ENCODE measurements at regions not wholly inside any gene's neighbourhood (a gene's known extent, or its start where the extent isn't known, plus 50 kb on each side); places are given as distances from the start of the nearest gene placed in this dataset.

GRCh38 chr7:26000841-26001240 lies 151.2 kb upstream of the NFE2L3 start:
- intact Hi-C loops (cut with DNase I): no loop called here
- Histone ChIP-seq H3K27me3 (peaks cover 0 to 14% (median 0%) of the 10 kb centered on the region in 4 donors), H3K4me1 (no peaks in the 10 kb centered on the region), H3K27ac (replicated peaks in 1 of 4) (no peak overlapping the region), H3K4me3 (no peak overlapping the region), H3K9me3 (no peaks in the 10 kb centered on the region), H3K36me3 (no peaks in the 10 kb centered on the region)
- DNase-seq (ENCODE audit: extremely low spot score): no peak
- TF ChIP-seq POLR2AphosphoS5 (IDR thresholded peaks at IDR 0.05) (no peak), EP300 (IDR thresholded peaks at IDR 0.05) (no peak), POLR2A (IDR thresholded peaks at IDR 0.05; ENCODE audit: low read depth) (no peak), CTCF (IDR thresholded peaks at IDR 0.05) (no peak)
- WGBS: 82% methylated on average over 3 of the region's 3 CpGs

GRCh38 chr7:26001662-26002244 lies 150.2 kb upstream of the NFE2L3 start:
- TF ChIP-seq CTCF (IDR thresholded peaks at IDR 0.05): no peak
- TF ChIP-seq POLR2AphosphoS5 (IDR thresholded peaks at IDR 0.05): no peak
- TF ChIP-seq EP300 (IDR thresholded peaks at IDR 0.05): no peak
- TF ChIP-seq POLR2A (IDR thresholded peaks at IDR 0.05; ENCODE audit: low read depth): no peak
- DNase-seq (ENCODE audit: extremely low spot score): no peak
- intact Hi-C loops (cut with DNase I): no loop called here

GRCh38 chr7:26005683-26006410 lies 146.2 kb upstream of the NFE2L3 start:
- Histone ChIP-seq H3K9me3 (no peaks in the 10 kb centered on the region), H3K27me3 (peaks cover 0 to 4% (median 0%) of the 10 kb centered on the region in 4 donors), H3K4me3 (no peak overlapping the region), H3K4me1 (no peaks in the 10 kb centered on the region), H3K36me3 (no peaks in the 10 kb centered on the region), H3K27ac (replicated peaks in 1 of 4) (no peak overlapping the region)
- no peak for TF ChIP-seq POLR2A (IDR thresholded peaks at IDR 0.05; ENCODE audit: low read depth)
- no peak for TF ChIP-seq CTCF (IDR thresholded peaks at IDR 0.05)
- TF ChIP-seq EP300 (IDR thresholded peaks at IDR 0.05): no peak
- no peak for TF ChIP-seq POLR2AphosphoS5 (IDR thresholded peaks at IDR 0.05)
- intact Hi-C loops (cut with DNase I): no loop called here
- no peak for DNase-seq (ENCODE audit: extremely low spot score)
- WGBS: 65% methylated on average over 12 of the region's 12 CpGs

More at GRCh38 chr7:26001662-26002244, 150.2 kb upstream of the NFE2L3 start:
- no peaks in the 10 kb centered on the region for H3K36me3 ChIP-seq
- H3K4me3 ChIP-seq: no peak overlapping the region
- no peaks in the 10 kb centered on the region for H3K9me3 ChIP-seq
- H3K27me3 ChIP-seq: peaks cover 0 to 14% (median 0%) of the 10 kb centered on the region in 4 donors
- no peak overlapping the region for H3K27ac ChIP-seq (replicated peaks in 1 of 4)
- 62% methylated on average over 5 of the region's 5 CpGs for WGBS
- H3K4me1 ChIP-seq: no peaks in the 10 kb centered on the region

GRCh38 chr7:26006426-26006825 lies 145.6 kb upstream of the NFE2L3 start:
- Histone ChIP-seq H3K4me3 (no peak overlapping the region), H3K9me3 (no peaks in the 10 kb centered on the region), H3K36me3 (no peaks in the 10 kb centered on the region), H3K27ac (replicated peaks in 1 of 4) (no peak overlapping the region), H3K4me1 (no peaks in the 10 kb centered on the region), H3K27me3 (peaks cover 0 to 4% (median 0%) of the 10 kb centered on the region in 4 donors)
- 89% methylated on average over 4 of the region's 4 CpGs for WGBS
- intact Hi-C loops (cut with DNase I): no loop called here
- no peak for DNase-seq (ENCODE audit: extremely low spot score)
- TF ChIP-seq POLR2A (IDR thresholded peaks at IDR 0.05; ENCODE audit: low read depth): no peak
- no peak for TF ChIP-seq CTCF (IDR thresholded peaks at IDR 0.05)
- TF ChIP-seq EP300 (IDR thresholded peaks at IDR 0.05): no peak
- TF ChIP-seq POLR2AphosphoS5 (IDR thresholded peaks at IDR 0.05): no peak
